ENCODE measurements at regions not wholly inside any gene's neighbourhood (a gene's known extent, or its start where the extent isn't known, plus 50 kb on each side); places are given as distances from the start of the nearest gene placed in this dataset.
A peak's percentile ranks its signal among the peaks of the same experiment; 100 is the strongest.

DNA sequence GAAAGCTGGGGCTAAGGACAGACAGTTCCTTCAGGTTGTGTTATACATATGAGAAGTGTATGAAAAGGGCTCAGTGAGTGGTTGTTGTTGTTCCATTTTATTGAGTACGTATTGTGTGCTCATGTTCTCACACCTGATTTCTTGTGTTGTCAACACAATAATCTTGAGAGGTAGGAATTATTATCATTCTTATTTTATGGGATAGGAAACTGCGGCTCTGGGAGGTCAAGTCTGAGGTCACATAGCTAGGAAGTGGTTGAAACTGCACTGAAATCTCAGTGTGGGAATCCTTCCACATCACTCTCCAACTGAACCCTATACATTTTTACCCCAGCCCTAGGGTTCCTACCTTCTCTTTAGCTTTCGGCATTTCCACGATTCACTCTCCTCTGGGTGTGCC, 124.2 kb upstream of the CXCR4 start:
- DNase-seq: no peak

GRCh38 chr2:136239079-136239685, 121.2 kb upstream of the CXCR4 start:
- DNase-seq: no peak

- DNase-seq: peak in 2 of 5 experiments; percentile 86 to 93
These were observed 120.5 kb upstream of the CXCR4 start for GRCh38 chr2:136238286-136239078.

- DNase-seq: no peak
These were observed 118.1 kb upstream of the CXCR4 start for GRCh38 chr2:136236019-136236418.

- DNase-seq: no peak
These were observed 117.6 kb upstream of the CXCR4 start for GRCh38 chr2:136235546-136235945.

DNA sequence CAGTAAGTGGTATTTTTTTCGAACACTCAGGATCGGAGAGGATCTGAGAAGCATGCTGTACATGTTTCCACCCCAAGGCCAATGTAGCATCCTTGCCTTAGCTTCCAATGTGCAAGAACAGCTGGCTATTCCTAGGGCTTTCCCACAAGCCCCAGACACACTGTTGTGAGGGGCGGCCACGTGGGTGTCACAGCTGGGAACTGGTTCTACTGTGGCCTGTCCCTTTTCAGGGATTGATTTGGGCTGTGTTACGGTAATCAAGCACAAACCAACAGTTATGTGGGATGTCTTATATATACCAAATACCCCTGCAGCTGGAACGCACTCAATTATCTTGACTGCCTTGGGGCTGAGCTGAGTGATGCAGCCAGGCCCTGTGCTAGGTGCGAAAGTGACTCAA, 116.3 kb upstream of the CXCR4 start:
- no peak for DNase-seq

GRCh38 chr2:136233298-136233697, 115.3 kb upstream of the CXCR4 start:
- peak in 1 of 5 experiments; percentile 39 for DNase-seq

- DNase-seq: no peak
These were observed 114.7 kb upstream of the CXCR4 start for GRCh38 chr2:136232456-136233172.

DNA sequence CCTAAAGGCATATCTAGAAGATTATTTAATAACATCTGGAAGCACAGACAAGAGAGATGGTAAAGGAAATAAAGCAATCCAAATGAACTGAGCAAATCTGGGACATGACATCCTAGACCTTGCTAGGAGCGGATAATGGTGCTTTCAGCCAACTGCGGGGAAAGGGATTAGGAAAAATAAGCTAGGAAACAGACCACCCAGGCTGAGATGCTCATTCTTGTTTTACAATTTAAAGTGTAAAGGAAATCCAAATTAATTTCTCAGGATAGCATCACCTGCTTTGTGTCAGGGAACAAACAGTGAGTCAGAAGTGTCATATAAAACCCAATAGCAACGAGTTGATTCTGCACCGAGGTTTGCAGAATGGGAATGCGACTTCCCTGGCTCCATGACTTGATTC, 112.5 kb upstream of the CXCR4 start:
- DNase-seq: no peak

DNA sequence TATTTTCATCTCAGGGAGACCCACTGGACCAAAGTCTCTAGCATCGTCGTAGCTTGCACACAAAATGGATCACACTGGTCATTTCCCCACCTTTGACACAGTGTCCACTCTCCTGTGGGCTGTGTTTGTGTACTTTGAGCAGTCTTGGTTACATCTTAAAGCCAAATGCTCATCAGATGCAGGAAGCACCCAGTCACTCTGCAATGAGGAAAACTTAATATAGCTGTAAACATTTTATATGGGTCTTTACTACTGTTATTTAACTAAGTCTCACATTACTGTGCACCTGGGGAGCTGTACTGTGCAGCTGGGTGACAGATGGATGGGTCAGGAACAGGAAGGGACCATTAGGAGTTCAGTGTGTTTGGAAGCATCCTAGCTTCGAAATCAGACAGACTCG, 109.0 kb upstream of the CXCR4 start:
- no peak for DNase-seq

- peak in 2 of 5 experiments; percentile 52 to 87 for DNase-seq
These were observed 108.2 kb upstream of the CXCR4 start for GRCh38 chr2:136225950-136226835.

DNA sequence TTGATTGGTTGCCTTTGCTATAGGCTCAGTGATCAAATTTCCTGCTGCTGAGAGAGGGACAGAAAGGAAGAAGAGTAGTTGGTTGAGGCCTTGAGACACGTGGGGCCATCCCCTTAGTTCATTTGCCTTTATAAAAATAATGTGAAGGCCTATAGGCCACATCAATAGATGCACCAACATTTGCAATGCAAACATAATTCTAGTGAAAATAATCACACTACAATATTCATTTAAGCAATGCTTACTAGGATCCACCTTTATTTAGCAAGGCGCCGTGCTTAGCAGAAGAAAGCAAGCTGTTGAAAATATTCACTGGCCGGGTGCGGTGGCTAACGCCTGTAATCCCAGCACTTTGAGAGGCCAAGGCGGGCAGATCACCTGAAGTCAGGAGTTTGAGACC, 105.3 kb upstream of the CXCR4 start:
- DNase-seq: no peak

- no peak for DNase-seq
These were observed 104.9 kb upstream of the CXCR4 start for GRCh38 chr2:136222862-136223261.

DNA sequence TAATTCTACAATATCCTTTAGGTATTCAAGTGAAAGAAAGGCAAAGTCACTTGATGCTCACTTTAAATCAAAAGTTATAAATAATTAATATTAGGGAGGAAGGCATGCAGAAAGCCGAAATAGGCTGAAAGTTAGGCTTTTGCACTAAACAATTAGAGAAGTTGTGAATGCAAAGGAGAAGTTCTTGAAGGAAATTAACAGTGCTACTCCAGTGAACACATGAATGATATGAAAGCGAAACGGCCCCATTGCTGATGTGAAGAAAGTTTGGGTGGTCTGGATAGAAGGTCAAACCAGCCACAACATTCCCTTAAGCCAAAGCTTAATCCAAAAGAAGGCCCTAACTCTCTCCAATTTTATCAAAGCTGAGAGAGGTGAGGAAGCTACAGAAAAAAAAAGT, 103.1 kb upstream of the CXCR4 start:
- no peak for DNase-seq

DNA sequence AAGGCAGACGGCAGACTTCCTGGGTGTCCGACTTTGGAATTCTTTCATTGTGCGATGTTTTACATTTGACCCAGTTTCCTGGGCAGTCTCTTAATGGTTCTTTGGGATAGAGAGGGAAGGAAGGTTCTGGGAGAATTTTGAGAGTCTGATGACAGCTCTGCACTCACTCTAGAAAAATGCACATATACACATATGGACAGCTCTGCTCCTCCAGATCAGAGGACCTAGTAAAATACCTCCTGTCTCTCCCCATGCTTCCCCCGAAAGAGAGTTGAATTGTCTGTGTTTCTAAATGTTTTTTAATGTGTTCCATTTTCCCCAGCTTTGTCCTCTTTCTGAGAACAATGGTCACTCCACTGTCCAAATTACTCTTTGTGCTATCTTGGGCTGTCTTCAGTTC, 102.0 kb upstream of the CXCR4 start:
- no peak for DNase-seq

DNA sequence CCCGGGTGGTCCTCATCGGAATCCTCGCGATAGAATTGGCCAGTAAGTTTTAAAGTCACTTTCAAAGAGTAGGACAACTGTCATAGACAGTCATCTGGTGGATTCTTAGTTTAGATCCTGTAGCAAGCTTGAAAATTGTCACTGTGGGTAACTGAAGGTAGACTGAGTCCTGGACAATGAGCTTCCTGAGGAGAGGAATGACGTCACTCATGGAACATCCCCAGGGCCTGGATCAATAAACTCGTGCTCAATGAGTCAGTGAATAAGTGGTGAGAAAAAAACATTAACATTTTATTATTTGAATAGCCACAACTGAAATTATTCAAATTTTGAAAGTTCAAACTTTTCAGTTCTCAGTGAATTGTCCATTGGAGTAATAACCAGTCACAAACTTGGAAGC, 101.4 kb upstream of the CXCR4 start:
- no peak for DNase-seq

DNA sequence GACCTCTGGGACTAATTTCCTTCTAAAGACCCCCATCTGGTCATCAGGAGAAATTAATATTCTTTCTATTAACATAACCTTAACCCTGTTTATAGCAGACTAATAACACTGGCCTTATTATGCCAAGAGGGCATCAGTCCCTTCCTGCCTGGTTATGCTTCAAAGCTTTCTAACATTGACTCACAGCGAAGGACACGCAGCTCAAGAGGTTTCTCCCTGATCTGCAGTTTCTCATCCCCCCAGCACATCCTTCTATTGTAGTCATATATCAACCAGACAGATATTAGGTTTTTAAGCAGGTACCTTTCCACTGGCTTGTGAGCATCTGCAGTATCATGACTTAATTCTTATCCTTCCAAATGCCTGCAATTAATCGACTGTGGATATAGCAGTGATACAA, 100.0 kb upstream of the CXCR4 start:
- no peak for DNase-seq

- peak in 1 of 5 experiments; percentile 64 for DNase-seq
These were observed 98.0 kb upstream of the CXCR4 start for GRCh38 chr2:136215908-136216472.

DNA sequence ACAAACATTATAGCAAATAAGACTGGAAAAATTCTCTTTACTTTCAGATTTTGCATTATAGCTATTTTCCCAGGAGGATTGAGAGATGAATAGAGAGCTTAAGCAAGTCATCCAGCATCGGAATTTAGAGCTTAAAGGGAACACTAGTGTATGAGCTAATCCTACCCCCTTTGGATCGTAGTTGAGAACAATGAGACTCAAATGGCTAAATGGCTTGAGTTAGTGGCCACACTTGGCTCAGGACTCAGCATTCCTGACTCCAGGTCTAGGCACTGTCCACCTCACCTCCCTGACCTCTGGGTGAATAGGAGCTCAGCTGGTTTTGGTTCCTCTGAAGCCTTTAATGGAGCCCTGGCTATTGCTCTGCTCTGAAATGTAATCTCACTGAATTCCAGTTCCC, 97.5 kb upstream of the CXCR4 start:
- DNase-seq: no peak

DNA sequence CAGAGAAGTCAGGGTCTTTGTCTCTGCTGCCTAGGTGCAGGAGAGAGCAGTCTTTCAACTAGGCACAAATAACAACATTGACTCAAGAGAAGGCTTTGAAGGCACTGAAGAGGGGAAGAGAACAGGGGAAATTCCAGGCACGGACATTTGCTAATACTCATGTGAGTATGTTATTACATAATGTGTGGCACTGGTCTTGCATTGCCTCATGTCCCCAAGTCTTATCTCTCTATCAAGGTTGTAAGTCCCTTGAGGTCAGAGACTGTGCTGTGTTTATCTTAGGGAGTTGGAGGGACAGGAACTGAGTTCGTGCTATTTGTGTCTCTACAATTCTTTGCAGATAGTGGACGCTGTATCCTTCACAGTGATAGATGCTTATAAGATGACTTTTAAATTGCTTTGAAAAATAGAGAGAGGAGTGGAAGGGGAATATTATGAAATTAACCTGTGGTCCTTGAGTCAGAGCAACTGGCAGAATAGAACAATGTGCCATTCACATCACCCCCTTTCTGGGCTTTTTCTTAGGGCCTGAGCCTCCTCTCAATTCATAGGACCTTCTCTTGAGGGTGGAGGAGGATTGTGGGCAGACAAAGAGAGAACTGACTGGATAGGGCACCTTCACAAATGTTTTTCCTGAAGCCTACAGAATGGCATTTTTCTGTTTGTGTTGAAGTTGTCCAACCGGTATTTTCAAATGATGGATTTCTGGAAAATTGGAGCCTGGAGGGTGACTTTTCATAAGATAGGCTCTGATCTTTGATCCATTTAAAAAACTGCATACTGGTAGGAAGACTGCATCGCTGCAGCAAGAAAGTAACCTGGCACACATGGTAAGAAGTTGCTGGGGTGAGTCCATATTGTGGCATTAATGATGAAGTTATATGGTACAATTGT, 96.6 kb upstream of the CXCR4 start:
- no peak for DNase-seq

GRCh38 chr2:136213836-136214235, 95.9 kb upstream of the CXCR4 start:
- no peak for DNase-seq

All from T-helper 2 cell (primary cell).